Effector memory CD8-positive, alpha-beta T cell (primary cell): ENCODE measurements at regions not wholly inside any gene's neighbourhood (a gene's known extent, or its start where the extent isn't known, plus 50 kb on each side); places are given as distances from the start of the nearest gene placed in this dataset.
"Not testable (repeated sequence)": the region's sequence is repeated elsewhere in the genome, so short reads cannot be mapped to it uniquely, and the experiment has no call there.

ENCODE experiments used
- ATAC-seq: fragments of 150-1000 bp; cut with Tn5 transposase; replicated peaks from 2 replicates; pipeline ENCODE4 v1.10.0; 2021; ENCODE audit warnings: mild to moderate bottlenecking, moderate library complexity
- DNase-seq, 3 experiments: peaks; one replicate each; pipeline ENCODE4 v3.0.0; 2021
- H3K27ac Mint-ChIP-seq, 2 donors: one replicate each; pipeline ENCODE4 v1.8.0; 2022; ENCODE audit warnings: mild to moderate bottlenecking in 2 of 2, mixed read lengths in 2 of 2, moderate library complexity in 2 of 2
- H3K27me3 Mint-ChIP-seq, 2 donors: one replicate each; pipeline ENCODE4 v1.8.0; 2022; ENCODE audit warnings: mixed read lengths in 2 of 2
- H3K36me3 Mint-ChIP-seq: one replicate; pipeline ENCODE4 v1.8.0; 2022; ENCODE audit warnings: mild to moderate bottlenecking, moderate library complexity, mixed read lengths; ENCODE audit not compliant: insufficient read depth
- H3K4me1 Mint-ChIP-seq, 2 donors: one replicate each; pipeline ENCODE4 v1.8.0; 2022; ENCODE audit warnings: low read depth in 2 of 2, mixed read lengths in 2 of 2
- H3K4me3 Mint-ChIP-seq, 2 donors: one replicate each; pipeline ENCODE4 v1.8.0; 2022; ENCODE audit warnings: mild to moderate bottlenecking in 2 of 2, mixed read lengths in 2 of 2, moderate library complexity in 2 of 2
- H3K9me3 Mint-ChIP-seq, 2 donors: one replicate each; pipeline ENCODE4 v1.8.0; 2022; ENCODE audit warnings: mixed read lengths in 2 of 2

DNA sequence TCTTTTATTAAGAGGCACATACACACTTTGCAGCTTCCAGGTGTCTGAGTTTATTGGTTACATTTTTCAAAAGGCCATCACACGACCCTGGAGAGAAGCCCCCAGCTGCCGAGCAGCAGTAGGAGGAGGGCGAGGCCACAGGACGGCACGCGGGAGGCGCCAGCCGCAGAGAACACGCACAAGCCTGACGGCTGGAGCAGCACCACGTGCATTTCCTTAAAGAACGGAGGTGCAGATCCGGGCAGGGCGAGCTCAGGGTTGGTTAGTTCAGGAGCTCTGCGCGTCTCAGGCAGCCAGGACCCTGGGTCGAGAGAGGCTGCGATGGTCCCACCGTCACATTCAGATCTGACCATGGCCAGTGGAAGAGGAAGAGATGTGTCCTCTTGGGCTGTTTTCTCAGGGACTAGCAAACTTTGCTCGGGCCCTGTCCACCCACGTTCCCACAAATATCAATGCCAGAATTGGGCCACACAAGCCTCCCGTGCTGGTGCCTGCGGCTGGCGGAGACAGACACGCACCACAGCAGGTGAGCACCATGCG, 121.4 kb upstream of the AFDN start:
- peaks cover 41 to 47% of the 10 kb centered on the region in 2 donors for H3K27me3 Mint-ChIP-seq
- H3K36me3 Mint-ChIP-seq = no peaks in the 10 kb centered on the region
- H3K4me3 Mint-ChIP-seq = no peak overlapping the region
- peaks cover 0 to 2% of the 10 kb centered on the region in 2 donors for H3K9me3 Mint-ChIP-seq
- ATAC-seq = no peak
- DNase-seq = no peak
- H3K4me1 Mint-ChIP-seq = peaks cover 10 to 15% of the 10 kb centered on the region in 2 donors
- H3K27ac Mint-ChIP-seq = no peak overlapping the region

DNA sequence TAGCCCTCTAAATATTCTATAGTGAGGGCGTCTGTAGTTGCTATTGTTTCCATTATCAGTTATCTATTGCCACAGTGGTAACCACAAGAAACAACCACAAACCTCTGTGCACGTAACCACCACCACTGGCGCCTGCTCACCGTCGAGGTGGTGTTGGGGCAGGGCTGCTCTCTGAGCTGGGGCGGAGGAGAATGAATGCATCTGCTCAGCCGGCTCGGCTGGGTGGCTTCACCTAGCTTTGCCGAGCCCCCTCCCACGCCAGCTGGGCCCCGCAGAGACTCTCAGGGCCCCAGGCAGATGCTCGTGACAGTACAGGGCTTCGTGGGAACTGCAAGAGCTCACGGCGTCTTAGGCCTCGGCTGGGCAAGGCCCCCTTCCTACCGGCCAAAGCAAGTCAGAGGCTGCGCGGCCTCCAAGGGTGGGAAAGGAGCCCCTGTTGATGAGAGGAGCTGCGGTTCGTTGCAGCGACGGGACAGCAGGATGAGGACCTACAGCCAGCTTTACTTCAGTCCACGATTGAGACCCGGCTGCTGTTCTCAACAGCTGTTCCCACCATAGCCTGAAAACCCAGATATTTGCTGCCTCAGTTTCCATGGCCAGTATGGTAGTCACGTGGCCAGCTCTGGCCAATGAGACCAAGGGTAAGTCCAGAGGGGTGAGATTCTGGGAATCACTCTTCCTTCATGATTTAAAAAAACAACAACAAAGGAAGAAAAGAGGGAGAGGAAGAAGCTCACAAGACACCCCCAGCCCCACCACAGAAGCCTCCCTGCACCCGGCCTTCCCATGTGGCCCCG, 120.2 kb upstream of the AFDN start:
- DNase-seq (no peak), ATAC-seq (peak; percentile 68)
- H3K9me3 Mint-ChIP-seq = peaks cover 0 to 2% of the 10 kb centered on the region in 2 donors
- H3K4me3 Mint-ChIP-seq = no peak overlapping the region
- H3K27me3 Mint-ChIP-seq = peaks cover 45 to 55% of the 10 kb centered on the region in 2 donors
- H3K27ac Mint-ChIP-seq = peak overlapping the region in 1 of 2 donors; percentile 25
- H3K4me1 Mint-ChIP-seq = peaks cover 10 to 15% of the 10 kb centered on the region in 2 donors
- no peaks in the 10 kb centered on the region for H3K36me3 Mint-ChIP-seq

GRCh38 chr6:167707686-167708500, 118.8 kb upstream of the AFDN start:
- Mint-ChIP-seq H3K27ac (no peak overlapping the region), H3K4me1 (peaks cover 10 to 15% of the 10 kb centered on the region in 2 donors), H3K27me3 (peaks cover 51 to 60% of the 10 kb centered on the region in 2 donors), H3K36me3 (no peaks in the 10 kb centered on the region), H3K4me3 (no peak overlapping the region), H3K9me3 (peaks cover 0 to 2% of the 10 kb centered on the region in 2 donors)
- ATAC-seq (no peak), DNase-seq (no peak)

DNA sequence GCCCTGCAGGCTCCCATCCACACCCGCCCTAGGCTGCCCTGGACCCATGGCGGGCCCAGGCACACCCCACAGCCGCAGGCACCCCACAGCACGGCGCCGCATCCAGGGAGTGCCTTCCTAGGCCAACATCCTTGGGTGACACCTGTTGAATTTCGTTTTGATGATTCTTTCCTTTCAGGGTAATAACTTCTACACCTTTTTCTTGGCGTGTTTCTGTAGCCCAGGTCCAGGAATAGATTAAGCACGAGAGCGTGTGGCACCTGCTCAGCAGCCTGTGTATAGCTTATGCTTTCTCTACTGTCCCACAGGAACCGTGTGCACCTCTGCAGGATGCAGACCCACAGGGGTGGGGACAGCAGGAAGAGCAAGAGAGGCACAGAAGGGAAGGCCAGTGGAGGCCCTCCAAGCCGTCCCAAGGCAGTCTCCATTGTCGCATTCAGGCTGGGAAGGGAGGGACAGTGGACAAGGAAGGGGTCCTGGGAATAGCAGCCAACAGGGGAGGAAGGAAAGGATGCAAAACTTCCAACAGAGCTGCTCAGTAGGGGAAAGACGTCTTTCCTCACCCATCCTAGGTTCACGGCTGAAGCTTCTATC, 118.1 kb upstream of the AFDN start:
- no peak for DNase-seq
- no peak overlapping the region for H3K4me3 Mint-ChIP-seq
- ATAC-seq = no peak
- H3K4me1 Mint-ChIP-seq = peaks cover 10 to 15% of the 10 kb centered on the region in 2 donors
- H3K27me3 Mint-ChIP-seq = peaks cover 51 to 67% of the 10 kb centered on the region in 2 donors
- peaks cover 0 to 2% of the 10 kb centered on the region in 2 donors for H3K9me3 Mint-ChIP-seq
- H3K36me3 Mint-ChIP-seq = peaks cover 3% of the 10 kb centered on the region
- H3K27ac Mint-ChIP-seq = no peak overlapping the region

GRCh38 chr6:167709196-167709595, 117.5 kb upstream of the AFDN start:
- H3K27me3 Mint-ChIP-seq = peaks cover 54 to 73% of the 10 kb centered on the region in 2 donors
- peaks cover 10 to 15% of the 10 kb centered on the region in 2 donors for H3K4me1 Mint-ChIP-seq
- no peak for DNase-seq
- H3K9me3 Mint-ChIP-seq = peaks cover 0 to 2% of the 10 kb centered on the region in 2 donors
- no peak overlapping the region for H3K27ac Mint-ChIP-seq
- ATAC-seq = no peak
- H3K36me3 Mint-ChIP-seq = peaks cover 3% of the 10 kb centered on the region
- H3K4me3 Mint-ChIP-seq = no peak overlapping the region

DNA sequence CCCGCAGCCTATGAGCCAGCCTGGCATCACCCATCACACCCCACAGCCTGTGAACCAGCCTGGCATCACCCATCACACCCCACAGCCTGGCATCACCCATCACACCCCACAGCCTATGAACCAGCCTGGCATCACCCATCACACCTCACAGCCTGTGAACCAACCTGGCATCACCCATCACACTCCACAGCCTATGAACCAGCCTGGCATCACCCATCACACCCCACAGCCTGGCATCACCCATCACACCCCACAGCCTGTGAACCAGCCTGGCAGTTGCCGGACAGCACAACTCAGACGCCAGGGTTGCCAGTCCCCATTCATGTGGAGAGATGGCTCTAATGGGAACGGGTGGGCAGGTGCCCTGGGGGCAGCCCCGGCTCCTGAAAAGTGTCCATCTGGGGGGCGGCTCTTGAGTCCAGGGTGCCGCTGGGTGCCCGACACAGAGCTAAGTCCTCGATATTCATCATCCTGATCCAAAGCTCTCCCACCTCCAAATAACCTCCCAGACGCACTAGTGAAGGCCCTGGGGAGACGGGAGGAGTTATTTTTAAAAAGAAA, 116.9 kb upstream of the AFDN start:
- Mint-ChIP-seq H3K27me3 (peaks cover 58 to 73% of the 10 kb centered on the region in 2 donors), H3K4me1 (peaks cover 10 to 13% of the 10 kb centered on the region in 2 donors)
- H3K9me3 Mint-ChIP-seq, ATAC-seq, H3K4me3 Mint-ChIP-seq, DNase-seq, H3K36me3 Mint-ChIP-seq, H3K27ac Mint-ChIP-seq: not testable (repeated sequence)

DNA sequence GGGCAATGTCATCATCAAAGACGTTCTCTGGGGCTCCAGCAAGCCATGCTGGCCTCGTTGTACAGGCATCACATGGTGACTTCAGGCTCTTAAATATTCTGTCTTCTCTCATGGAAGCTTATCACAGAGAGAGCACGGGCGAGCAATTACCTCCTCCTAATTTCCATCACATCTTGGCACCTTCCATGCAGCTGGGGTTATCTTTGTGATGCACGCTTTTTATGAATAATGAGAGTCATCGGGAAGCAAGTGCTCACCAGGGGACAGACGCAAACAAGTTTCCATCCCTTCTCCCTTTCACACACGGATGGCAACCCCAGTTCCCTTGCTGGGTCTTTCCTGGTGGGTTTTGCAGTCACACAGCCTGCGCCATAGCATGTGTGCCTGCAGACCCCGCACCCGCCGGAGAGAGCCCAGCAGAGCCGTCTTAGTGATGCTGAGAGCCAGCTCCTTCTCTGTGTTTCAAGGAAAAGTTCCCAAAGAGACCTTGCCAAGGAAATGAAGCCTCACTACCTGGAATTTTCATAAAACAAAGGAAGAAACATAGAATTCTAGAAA, 116.3 kb upstream of the AFDN start:
- Mint-ChIP-seq H3K4me1 (peaks cover 7 to 10% of the 10 kb centered on the region in 2 donors), H3K4me3 (no peak overlapping the region), H3K36me3 (peaks cover 3% of the 10 kb centered on the region), H3K27ac (no peak overlapping the region), H3K9me3 (peaks cover 0 to 2% of the 10 kb centered on the region in 2 donors), H3K27me3 (peaks cover 58 to 73% of the 10 kb centered on the region in 2 donors)
- DNase-seq (no peak), ATAC-seq (no peak)

GRCh38 chr6:167711211-167711610, 115.5 kb upstream of the AFDN start:
- DNase-seq (no peak), ATAC-seq (no peak)
- peaks cover 58 to 73% of the 10 kb centered on the region in 2 donors for H3K27me3 Mint-ChIP-seq
- H3K27ac Mint-ChIP-seq = no peak overlapping the region
- H3K4me3 Mint-ChIP-seq = no peak overlapping the region
- H3K36me3 Mint-ChIP-seq = peaks cover 3% of the 10 kb centered on the region
- peaks cover 0 to 2% of the 10 kb centered on the region in 2 donors for H3K9me3 Mint-ChIP-seq
- H3K4me1 Mint-ChIP-seq = peaks cover 2 to 9% of the 10 kb centered on the region in 2 donors

- no peak for ATAC-seq
- Mint-ChIP-seq H3K4me1 (peaks cover 0 to 6% of the 10 kb centered on the region in 2 donors), H3K27ac (no peak overlapping the region), H3K4me3 (no peak overlapping the region), H3K9me3 (peaks cover 0 to 2% of the 10 kb centered on the region in 2 donors), H3K36me3 (peaks cover 3% of the 10 kb centered on the region), H3K27me3 (peaks cover 56 to 69% of the 10 kb centered on the region in 2 donors)
- no peak for DNase-seq
These were observed 114.7 kb upstream of the AFDN start for GRCh38 chr6:167711768-167712730.

DNA sequence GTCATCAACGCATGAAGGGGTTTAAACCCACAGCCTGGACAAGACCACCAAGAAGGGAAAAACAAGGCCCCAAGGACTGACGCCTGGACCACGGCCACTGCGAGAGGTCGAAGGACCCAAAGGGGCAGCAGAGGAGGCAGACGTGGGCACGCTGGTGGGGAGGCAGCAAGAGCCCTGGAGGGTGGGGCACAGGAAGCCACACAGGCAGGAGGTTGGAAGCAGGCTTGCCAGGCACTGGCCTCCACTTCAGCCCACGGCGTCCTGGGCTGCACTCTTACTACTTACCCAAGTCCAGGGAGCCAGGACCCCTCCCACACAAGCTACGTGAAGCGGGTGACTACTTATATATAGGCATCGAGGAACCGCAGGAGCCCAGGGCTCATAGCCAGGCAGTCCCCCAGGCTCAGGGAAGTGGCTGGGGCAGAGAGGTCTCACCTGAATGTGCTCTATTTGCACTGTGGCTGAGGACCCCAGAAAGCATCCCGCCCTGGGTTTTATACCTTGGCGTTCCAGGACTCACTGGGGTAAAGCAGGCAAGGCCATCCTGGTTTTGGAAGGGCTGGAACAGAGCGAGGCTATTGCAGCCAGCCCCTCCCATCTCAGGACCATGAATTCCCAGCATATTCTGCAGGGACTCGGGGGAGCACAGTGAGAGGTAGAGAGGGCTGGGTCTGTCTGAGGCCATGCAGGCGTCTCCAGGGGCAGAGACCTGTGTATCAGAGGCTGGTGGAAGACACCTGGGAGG, 113.8 kb upstream of the AFDN start:
- no peak for DNase-seq
- Mint-ChIP-seq H3K27ac (no peak overlapping the region), H3K9me3 (peaks cover 0 to 2% of the 10 kb centered on the region in 2 donors), H3K4me3 (no peak overlapping the region), H3K4me1 (peaks cover 0 to 4% of the 10 kb centered on the region in 2 donors), H3K27me3 (peaks cover 47 to 60% of the 10 kb centered on the region in 2 donors), H3K36me3 (peaks cover 3% of the 10 kb centered on the region)
- ATAC-seq = no peak

DNA sequence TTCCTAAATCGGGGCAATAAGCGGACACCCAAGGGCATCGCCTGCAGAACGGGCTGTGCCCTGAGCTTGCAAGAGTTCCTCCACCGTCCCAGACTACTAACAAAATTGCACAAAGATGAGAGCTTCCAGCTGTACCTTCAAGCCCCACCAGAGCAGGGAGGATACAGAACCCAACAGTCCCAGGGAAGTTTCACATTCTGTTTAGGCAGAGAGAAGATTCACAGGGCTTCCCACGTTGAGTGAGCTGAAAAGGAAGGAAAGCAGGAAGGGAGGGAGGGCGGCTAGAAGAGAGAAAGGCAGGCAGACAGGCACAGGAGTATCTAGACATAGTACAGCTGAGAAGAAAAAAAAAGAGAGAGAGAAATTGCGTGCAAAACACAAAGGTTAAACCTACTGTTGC, 112.6 kb upstream of the AFDN start:
- H3K27me3 Mint-ChIP-seq = peaks cover 39 to 60% of the 10 kb centered on the region in 2 donors
- H3K4me3 Mint-ChIP-seq = no peak overlapping the region
- H3K27ac Mint-ChIP-seq = no peak overlapping the region
- ATAC-seq = no peak
- H3K4me1 Mint-ChIP-seq = no peaks in the 10 kb centered on the region
- peaks cover 0 to 2% of the 10 kb centered on the region in 2 donors for H3K9me3 Mint-ChIP-seq
- no peak for DNase-seq
- peaks cover 3% of the 10 kb centered on the region for H3K36me3 Mint-ChIP-seq
